Caco-2 (cell line): ENCODE measurements at regions not wholly inside any gene's neighbourhood (a gene's known extent, or its start where the extent isn't known, plus 50 kb on each side); places are given as distances from the start of the nearest gene placed in this dataset.
A peak's percentile ranks its signal among the peaks of the same experiment; 100 is the strongest.

Source experiments
- BruUV-seq: library from RNA; stranded (reverse); fragments of 400-500 nt; replicated peaks from 2 replicates; lab custom pipeline; 2021; lab: Mats Ljungman, UMichigan
- CTCF ChIA-PET: fragments of 300-600 bp; sonication (Branson Sonifier 250); formaldehyde crosslinking; loops from one replicate; lab custom pipeline; 2022; ENCODE audit warnings: antibody characterized with exemption; lab: Charles Lee
- POLR2A ChIA-PET: fragments of 300-600 bp; sonication (Branson Sonifier 250); formaldehyde crosslinking; loops from one replicate; lab custom pipeline; 2022; ENCODE audit warnings: antibody characterized with exemption; lab: Charles Lee
- DNase-seq, 2 experiments: peaks; one replicate each; pipeline versions ENCODE4 v3.0.0 to v3.0.0-alpha.2; 2020 to 2022
- H3K27me3 ChIP-seq: replicated peaks from 2 replicates; pipeline ENCODE4 v1.6.0; 2011; ENCODE audit warnings: low read length; ENCODE audit not compliant: control insufficient read depth, insufficient read depth
- H3K36me3 ChIP-seq: 2 replicates; pipeline ENCODE4 v1.5.1; 2011; ENCODE audit warnings: low read length; ENCODE audit not compliant: control insufficient read depth, insufficient read depth
- H3K4me1 ChIP-seq: fragments of 250-450 bp; sonication (Bioruptor Pico); 2 replicates; pipeline ENCODE4 v1.5.1; 2020; ENCODE audit warnings: mild to moderate bottlenecking
- H3K4me3 ChIP-seq: 2 replicates; pipeline ENCODE4 v1.5.1; 2011; ENCODE audit warnings: low read depth, mild to moderate bottlenecking, control low read depth, low read length
- H3K9me3 ChIP-seq: fragments of 250-450 bp; sonication (Bioruptor Pico); 2 replicates; pipeline ENCODE4 v1.5.1; 2020; ENCODE audit warnings: mild to moderate bottlenecking, moderate library complexity
- H3K27ac Mint-ChIP-seq: one replicate; pipeline ENCODE4 v1.8.0; 2022; ENCODE audit warnings: mixed read lengths; ENCODE audit not compliant: unreplicated experiment
- H3K27me3 Mint-ChIP-seq: one replicate; pipeline ENCODE4 v1.8.0; 2022; ENCODE audit warnings: mixed read lengths; ENCODE audit not compliant: insufficient read depth, unreplicated experiment
- H3K36me3 Mint-ChIP-seq: one replicate; pipeline ENCODE4 v1.8.0; 2022; ENCODE audit warnings: mild to moderate bottlenecking, mixed read lengths; ENCODE audit not compliant: insufficient read depth, unreplicated experiment
- H3K4me1 Mint-ChIP-seq: one replicate; pipeline ENCODE4 v1.8.0; 2022; ENCODE audit warnings: low read depth, mixed read lengths; ENCODE audit not compliant: unreplicated experiment
- H3K4me3 Mint-ChIP-seq: one replicate; pipeline ENCODE4 v1.8.0; 2022; ENCODE audit warnings: mild to moderate bottlenecking, moderate library complexity, mixed read lengths; ENCODE audit not compliant: unreplicated experiment
- H3K9me3 Mint-ChIP-seq: one replicate; pipeline ENCODE4 v1.8.0; 2022; ENCODE audit warnings: mixed read lengths; ENCODE audit not compliant: unreplicated experiment
- CTCF ChIP-seq, 2 experiments: fragments of 200-600 bp in 1 of 2; IDR thresholded peaks; 1 replicate in 1 of 2; 2 replicates in 1 of 2; pipeline versions ENCODE4 v1.5.1 to v1.8.0; 2011 to 2022; ENCODE audit warnings: antibody characterized with exemption in 1 of 2, control low read depth in 1 of 2, inconsistent platforms in 1 of 2, low read depth in 1 of 2, low read length in 1 of 2, mild to moderate bottlenecking in 1 of 2, moderate library complexity in 1 of 2; ENCODE audit not compliant: insufficient read depth in 1 of 2, severe bottlenecking in 1 of 2, unreplicated experiment in 1 of 2
- intact Hi-C: fragments of 100-400 bp; cut with micrococcal nuclease; formaldehyde crosslinking; loops from one replicate; pipeline ENCODE4 v1.10.0; 2022; ENCODE audit not compliant: unreplicated experiment

- Histone ChIP-seq H3K27me3 (no peaks in the 10 kb centered on the region), H3K9me3 (no peaks in the 10 kb centered on the region)
- BruUV-seq = no TSS peak
These were observed 190.8 kb downstream of the DLL1 start for GRCh38 chr6:170100046-170100445.

GRCh38 chr6:170099387-170099786 is 191.5 kb downstream of the DLL1 start:
- Mint-ChIP-seq H3K36me3 (no peaks in the 10 kb centered on the region), H3K27ac (no peak overlapping the region), H3K27me3 (no peaks in the 10 kb centered on the region), H3K4me1 (peaks cover 7% of the 10 kb centered on the region), H3K4me3 (no peak overlapping the region), H3K9me3 (peaks cover 9% of the 10 kb centered on the region)
- no TSS peak for BruUV-seq
- Histone ChIP-seq H3K9me3 (no peaks in the 10 kb centered on the region), H3K4me1 (no peaks in the 10 kb centered on the region), H3K4me3 (no peak overlapping the region), H3K27me3 (no peaks in the 10 kb centered on the region), H3K36me3 (no peaks in the 10 kb centered on the region)
- POLR2A ChIA-PET = no interaction called here
- no peak for TF ChIP-seq CTCF (IDR thresholded peaks at IDR 0.05; ENCODE audit: insufficient read depth in 1 of 2, low read depth in 1 of 2, low read length in 1 of 2, severe bottlenecking in 1 of 2, unreplicated experiment in 1 of 2)
- DNase-seq = peak in 1 of 2 experiments; percentile 8
- CTCF ChIA-PET = no interaction called here
- intact Hi-C loops = no loop called here

More at GRCh38 chr6:170100046-170100445, 190.8 kb downstream of the DLL1 start:
- no peak overlapping the region for H3K27ac Mint-ChIP-seq
- no peak for TF ChIP-seq CTCF (IDR thresholded peaks at IDR 0.05; ENCODE audit: insufficient read depth in 1 of 2, low read depth in 1 of 2, low read length in 1 of 2, severe bottlenecking in 1 of 2, unreplicated experiment in 1 of 2)
- peaks cover 9% of the 10 kb centered on the region for H3K9me3 Mint-ChIP-seq
- intact Hi-C loops = no loop called here
- CTCF ChIA-PET = no interaction called here
- no peak overlapping the region for H3K4me3 Mint-ChIP-seq
- no peak for DNase-seq
- no peaks in the 10 kb centered on the region for H3K4me1 ChIP-seq
- H3K36me3 Mint-ChIP-seq = no peaks in the 10 kb centered on the region
- peaks cover 7% of the 10 kb centered on the region for H3K4me1 Mint-ChIP-seq
- no peaks in the 10 kb centered on the region for H3K27me3 Mint-ChIP-seq
- POLR2A ChIA-PET = no interaction called here
- H3K4me3 ChIP-seq = no peak overlapping the region
- H3K36me3 ChIP-seq = no peaks in the 10 kb centered on the region

- no TSS peak for BruUV-seq
- H3K36me3 ChIP-seq = no peaks in the 10 kb centered on the region
- ChIA-PET POLR2A (no interaction called here), CTCF (no interaction called here)
- H3K27me3 ChIP-seq = no peaks in the 10 kb centered on the region
- H3K9me3 ChIP-seq = no peaks in the 10 kb centered on the region
- no peak for TF ChIP-seq CTCF (IDR thresholded peaks at IDR 0.05; ENCODE audit: insufficient read depth in 1 of 2, low read depth in 1 of 2, low read length in 1 of 2, severe bottlenecking in 1 of 2, unreplicated experiment in 1 of 2)
- H3K27ac Mint-ChIP-seq = no peak overlapping the region
- H3K4me1 ChIP-seq = no peaks in the 10 kb centered on the region
- peaks cover 9% of the 10 kb centered on the region for H3K9me3 Mint-ChIP-seq
- H3K36me3 Mint-ChIP-seq = no peaks in the 10 kb centered on the region
- no peak overlapping the region for H3K4me3 Mint-ChIP-seq
- H3K4me3 ChIP-seq = no peak overlapping the region
- H3K4me1 Mint-ChIP-seq = peaks cover 7% of the 10 kb centered on the region
- intact Hi-C loops = no loop called here
- no peaks in the 10 kb centered on the region for H3K27me3 Mint-ChIP-seq
- no peak for DNase-seq
These were observed 192.3 kb downstream of the DLL1 start for GRCh38 chr6:170098428-170099170.
